ENCODE measurements at regions not wholly inside any gene's neighbourhood (a gene's known extent, or its start where the extent isn't known, plus 50 kb on each side); places are given as distances from the start of the nearest gene placed in this dataset.
"Not testable (repeated sequence)": the region's sequence is repeated elsewhere in the genome, so short reads cannot be mapped to it uniquely, and the experiment has no call there.

GRCh38 chrX:146581981-146582712 lies 227.4 kb upstream of the CXorf51B start:
- Mint-ChIP-seq H3K36me3 (no peaks in the 10 kb centered on the region), H3K27me3 (no peaks in the 10 kb centered on the region), H3K9me3 (peaks cover 0 to 16% (median 2%) of the 10 kb centered on the region in 8 donors), H3K27ac (no peak overlapping the region), H3K4me3 (no peak overlapping the region), H3K4me1 (no peaks in the 10 kb centered on the region)
- no peak for DNase-seq
- intact Hi-C loops (cut with micrococcal nuclease), result no loop called here
- Histone ChIP-seq H3K9me3 (ENCODE audit: control insufficient read depth in 1 of 2, low read length in 2 of 2) (no peaks in the 10 kb centered on the region), H3K27ac (ENCODE audit: low read depth, low read length) (no peak overlapping the region), H3K36me3 (ENCODE audit: insufficient read depth, low read length) (no peaks in the 10 kb centered on the region), H3K4me1 (ENCODE audit: insufficient read depth, low read length) (no peaks in the 10 kb centered on the region), H3K27me3 (ENCODE audit: insufficient read depth, low read length) (no peaks in the 10 kb centered on the region), H3K4me3 (ENCODE audit: low read length in 2 of 2) (no peak overlapping the region)
- ChIA-PET POLR2A (ENCODE audit: partially characterized antibody) (interaction anchor here (0.5 kb wide), 1 partner anchor 10 kb away, joined by 3 read pairs; no protein-coding TSS in a partner anchor), CTCF (ENCODE audit: partially characterized antibody) (no interaction called here)

- H3K27me3 Mint-ChIP-seq, result no peaks in the 10 kb centered on the region
- H3K27me3 ChIP-seq (ENCODE audit: insufficient read depth, low read length), result no peaks in the 10 kb centered on the region
- no peak overlapping the region for H3K4me3 Mint-ChIP-seq
- intact Hi-C loops (cut with micrococcal nuclease), result no loop called here
- H3K27ac Mint-ChIP-seq, result no peak overlapping the region
- ChIA-PET CTCF (ENCODE audit: partially characterized antibody) (no interaction called here), POLR2A (ENCODE audit: partially characterized antibody) (no interaction called here)
- peaks cover 0 to 8% (median under 1%) of the 10 kb centered on the region in 8 donors for H3K9me3 Mint-ChIP-seq
- H3K27ac ChIP-seq (ENCODE audit: low read depth, low read length), result no peak overlapping the region
- no peaks in the 10 kb centered on the region for H3K4me1 Mint-ChIP-seq
- no peak for DNase-seq
- H3K36me3 ChIP-seq (ENCODE audit: insufficient read depth, low read length), result no peaks in the 10 kb centered on the region
- H3K4me1 ChIP-seq (ENCODE audit: insufficient read depth, low read length), result no peaks in the 10 kb centered on the region
- no peak overlapping the region for H3K4me3 ChIP-seq (ENCODE audit: low read length in 2 of 2)
- no peaks in the 10 kb centered on the region for H3K9me3 ChIP-seq (ENCODE audit: control insufficient read depth in 1 of 2, low read length in 2 of 2)
- no peaks in the 10 kb centered on the region for H3K36me3 Mint-ChIP-seq
Measured at GRCh38 chrX:146602246-146602645, 207.3 kb upstream of the CXorf51B start.

- Mint-ChIP-seq H3K27ac (no peak overlapping the region), H3K4me1 (no peaks in the 10 kb centered on the region)
Measured at GRCh38 chrX:146604196-146604595, 205.4 kb upstream of the CXorf51B start.

GRCh38 chrX:146614663-146615478 lies 194.7 kb upstream of the CXorf51B start:
- Histone ChIP-seq H3K4me3 (ENCODE audit: low read length in 2 of 2) (no peak overlapping the region), H3K9me3 (ENCODE audit: control insufficient read depth in 1 of 2, low read length in 2 of 2) (no peaks in the 10 kb centered on the region), H3K36me3 (ENCODE audit: insufficient read depth, low read length) (no peaks in the 10 kb centered on the region), H3K27me3 (ENCODE audit: insufficient read depth, low read length) (no peaks in the 10 kb centered on the region), H3K27ac (ENCODE audit: low read depth, low read length) (no peak overlapping the region), H3K4me1 (ENCODE audit: insufficient read depth, low read length) (no peaks in the 10 kb centered on the region)
- ChIA-PET POLR2A (ENCODE audit: partially characterized antibody) (no interaction called here), CTCF (ENCODE audit: partially characterized antibody) (no interaction called here)
- DNase-seq, result no peak
- H3K4me1 Mint-ChIP-seq, result no peaks in the 10 kb centered on the region
- H3K27me3 Mint-ChIP-seq, result no peaks in the 10 kb centered on the region
- no peaks in the 10 kb centered on the region for H3K36me3 Mint-ChIP-seq
- no peak overlapping the region for H3K27ac Mint-ChIP-seq
- no peak overlapping the region for H3K4me3 Mint-ChIP-seq
- peaks cover 0 to 4% (median 0%) of the 10 kb centered on the region in 8 donors for H3K9me3 Mint-ChIP-seq
- intact Hi-C loops (cut with micrococcal nuclease), result no loop called here

More at GRCh38 chrX:146604196-146604595, 205.4 kb upstream of the CXorf51B start:
- Histone ChIP-seq H3K4me3 (ENCODE audit: low read length in 2 of 2) (no peak overlapping the region), H3K27me3 (ENCODE audit: insufficient read depth, low read length) (no peaks in the 10 kb centered on the region), H3K9me3 (ENCODE audit: control insufficient read depth in 1 of 2, low read length in 2 of 2) (no peaks in the 10 kb centered on the region), H3K4me1 (ENCODE audit: insufficient read depth, low read length) (no peaks in the 10 kb centered on the region), H3K36me3 (ENCODE audit: insufficient read depth, low read length) (no peaks in the 10 kb centered on the region), H3K27ac (ENCODE audit: low read depth, low read length) (no peak overlapping the region)
- Mint-ChIP-seq H3K27me3 (no peaks in the 10 kb centered on the region), H3K36me3 (no peaks in the 10 kb centered on the region), H3K4me3 (no peak overlapping the region), H3K9me3 (peaks cover 0 to 4% (median 0%) of the 10 kb centered on the region in 8 donors)
- ChIA-PET POLR2A (ENCODE audit: partially characterized antibody) (no interaction called here), CTCF (ENCODE audit: partially characterized antibody) (no interaction called here)
- intact Hi-C loops (cut with micrococcal nuclease), result no loop called here
- DNase-seq, result no peak

GRCh38 chrX:146615628-146616348 lies 193.8 kb upstream of the CXorf51B start:
- H3K4me1 ChIP-seq (ENCODE audit: insufficient read depth, low read length), result no peaks in the 10 kb centered on the region
- Mint-ChIP-seq H3K27ac (no peak overlapping the region), H3K4me3 (no peak overlapping the region), H3K9me3 (peaks cover 0 to 4% (median 0%) of the 10 kb centered on the region in 8 donors), H3K4me1 (no peaks in the 10 kb centered on the region), H3K27me3 (no peaks in the 10 kb centered on the region), H3K36me3 (no peaks in the 10 kb centered on the region)
- H3K36me3 ChIP-seq (ENCODE audit: insufficient read depth, low read length), result no peaks in the 10 kb centered on the region
- no peak overlapping the region for H3K27ac ChIP-seq (ENCODE audit: low read depth, low read length)
- ChIA-PET CTCF (ENCODE audit: partially characterized antibody) (no interaction called here), POLR2A (ENCODE audit: partially characterized antibody) (no interaction called here)
- no peaks in the 10 kb centered on the region for H3K27me3 ChIP-seq (ENCODE audit: insufficient read depth, low read length)
- no peak for DNase-seq
- no peaks in the 10 kb centered on the region for H3K9me3 ChIP-seq (ENCODE audit: control insufficient read depth in 1 of 2, low read length in 2 of 2)
- intact Hi-C loops (cut with micrococcal nuclease), result no loop called here
- no peak overlapping the region for H3K4me3 ChIP-seq (ENCODE audit: low read length in 2 of 2)

- H3K4me3 Mint-ChIP-seq; DNase-seq; H3K27me3 Mint-ChIP-seq; intact Hi-C loops (cut with micrococcal nuclease); H3K4me3 ChIP-seq (ENCODE audit: low read length in 2 of 2); POLR2A ChIA-PET (ENCODE audit: partially characterized antibody); H3K36me3 ChIP-seq (ENCODE audit: insufficient read depth, low read length); H3K27ac ChIP-seq (ENCODE audit: low read depth, low read length); H3K27ac Mint-ChIP-seq; CTCF ChIA-PET (ENCODE audit: partially characterized antibody); H3K27me3 ChIP-seq (ENCODE audit: insufficient read depth, low read length); H3K9me3 ChIP-seq (ENCODE audit: control insufficient read depth in 1 of 2, low read length in 2 of 2); H3K4me1 Mint-ChIP-seq; H3K36me3 Mint-ChIP-seq; H3K4me1 ChIP-seq (ENCODE audit: insufficient read depth, low read length): not testable (repeated sequence)
- peaks cover 0 to 11% (median 0%) of the 10 kb centered on the region in 8 donors for H3K9me3 Mint-ChIP-seq
Measured at GRCh38 chrX:146619943-146620342, 189.6 kb upstream of the CXorf51B start.

GRCh38 chrX:146658379-146658778 lies 151.2 kb upstream of the CXorf51B start:
- H3K27ac Mint-ChIP-seq, result no peak overlapping the region

More at GRCh38 chrX:146658379-146658778, 151.2 kb upstream of the CXorf51B start:
- no peaks in the 10 kb centered on the region for H3K4me1 Mint-ChIP-seq
- POLR2A ChIA-PET (ENCODE audit: partially characterized antibody), result no interaction called here
- H3K27ac ChIP-seq (ENCODE audit: low read depth, low read length), result no peak overlapping the region
- DNase-seq, result no peak
- H3K27me3 Mint-ChIP-seq, result no peaks in the 10 kb centered on the region
- H3K4me3 ChIP-seq (ENCODE audit: low read length in 2 of 2), result no peak overlapping the region
- no peaks in the 10 kb centered on the region for H3K9me3 ChIP-seq (ENCODE audit: control insufficient read depth in 1 of 2, low read length in 2 of 2)
- H3K36me3 Mint-ChIP-seq, result no peaks in the 10 kb centered on the region
- H3K4me1 ChIP-seq (ENCODE audit: insufficient read depth, low read length), result no peaks in the 10 kb centered on the region
- peaks cover 0 to 19% (median 10%) of the 10 kb centered on the region in 8 donors for H3K9me3 Mint-ChIP-seq
- H3K36me3 ChIP-seq (ENCODE audit: insufficient read depth, low read length), result no peaks in the 10 kb centered on the region
- no peaks in the 10 kb centered on the region for H3K27me3 ChIP-seq (ENCODE audit: insufficient read depth, low read length)
- CTCF ChIA-PET (ENCODE audit: partially characterized antibody), result no interaction called here
- intact Hi-C loops (cut with micrococcal nuclease), result no loop called here
- no peak overlapping the region for H3K4me3 Mint-ChIP-seq
